GM10266 (cell line): ENCODE measurements at regions not wholly inside any gene's neighbourhood (a gene's known extent, or its start where the extent isn't known, plus 50 kb on each side); places are given as distances from the start of the nearest gene placed in this dataset.

Experiments
- DNase-seq: peaks from one replicate; pipeline ENCODE4 v3.0.0; 2012; ENCODE audit errors: extremely low spot score
- TF ChIP-seq, protein P1 (sequence below): IDR thresholded peaks from 2 replicates; pipeline ENCODE4 v1.5.1; 2012; ENCODE audit warnings: mild to moderate bottlenecking, low read depth; ENCODE audit not compliant: control insufficient read depth, insufficient read depth; ENCODE audit errors: missing control alignments

DNA sequence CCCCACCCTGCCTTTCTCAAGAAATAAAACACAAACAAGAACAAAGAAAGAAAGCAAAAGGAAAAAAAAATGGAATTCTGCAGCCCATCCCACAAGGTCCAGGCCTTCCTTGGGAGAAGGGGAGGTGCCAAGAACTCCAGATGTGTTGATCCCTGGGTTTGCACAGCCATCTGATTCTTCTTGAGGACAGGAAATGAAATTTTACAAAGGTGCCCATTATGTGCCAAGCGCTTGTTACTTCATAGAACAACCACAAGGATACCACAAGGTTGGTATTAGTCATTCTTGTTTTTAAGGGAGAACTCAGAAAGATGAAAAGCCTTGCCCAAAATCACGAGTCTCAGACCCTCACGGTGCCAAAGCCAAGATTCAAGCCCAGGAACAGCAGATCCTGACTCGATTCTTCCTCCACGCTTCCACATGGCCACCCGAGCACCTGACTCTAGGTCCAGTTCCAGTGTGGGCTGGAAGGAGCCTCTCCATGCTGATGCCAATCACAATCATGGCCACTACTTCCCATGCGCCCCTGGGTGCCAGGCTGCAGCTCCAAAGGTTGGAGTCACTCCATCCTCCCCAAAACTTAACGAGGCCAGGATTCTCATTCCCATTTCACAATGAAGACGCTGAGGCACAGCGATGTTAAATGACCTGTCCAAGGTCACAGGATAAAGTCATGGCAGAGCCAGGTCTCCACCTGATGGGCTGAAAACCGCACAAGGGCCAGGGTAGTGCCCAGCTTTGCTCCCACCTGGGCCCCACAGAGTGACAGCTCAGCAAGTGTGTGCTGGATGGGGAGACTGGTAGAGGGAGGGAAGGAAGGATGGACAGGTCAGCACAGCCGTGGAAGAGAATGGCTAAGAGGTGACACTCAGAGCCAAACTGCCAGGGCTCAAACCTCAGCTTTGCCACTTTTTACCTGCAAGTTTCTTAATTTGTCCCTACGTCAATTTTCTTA lies 66.7 kb upstream of the TOP1 start:
- TF ChIP-seq, protein P1, sequence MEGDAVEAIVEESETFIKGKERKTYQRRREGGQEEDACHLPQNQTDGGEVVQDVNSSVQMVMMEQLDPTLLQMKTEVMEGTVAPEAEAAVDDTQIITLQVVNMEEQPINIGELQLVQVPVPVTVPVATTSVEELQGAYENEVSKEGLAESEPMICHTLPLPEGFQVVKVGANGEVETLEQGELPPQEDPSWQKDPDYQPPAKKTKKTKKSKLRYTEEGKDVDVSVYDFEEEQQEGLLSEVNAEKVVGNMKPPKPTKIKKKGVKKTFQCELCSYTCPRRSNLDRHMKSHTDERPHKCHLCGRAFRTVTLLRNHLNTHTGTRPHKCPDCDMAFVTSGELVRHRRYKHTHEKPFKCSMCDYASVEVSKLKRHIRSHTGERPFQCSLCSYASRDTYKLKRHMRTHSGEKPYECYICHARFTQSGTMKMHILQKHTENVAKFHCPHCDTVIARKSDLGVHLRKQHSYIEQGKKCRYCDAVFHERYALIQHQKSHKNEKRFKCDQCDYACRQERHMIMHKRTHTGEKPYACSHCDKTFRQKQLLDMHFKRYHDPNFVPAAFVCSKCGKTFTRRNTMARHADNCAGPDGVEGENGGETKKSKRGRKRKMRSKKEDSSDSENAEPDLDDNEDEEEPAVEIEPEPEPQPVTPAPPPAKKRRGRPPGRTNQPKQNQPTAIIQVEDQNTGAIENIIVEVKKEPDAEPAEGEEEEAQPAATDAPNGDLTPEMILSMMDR = no peak

DNA sequence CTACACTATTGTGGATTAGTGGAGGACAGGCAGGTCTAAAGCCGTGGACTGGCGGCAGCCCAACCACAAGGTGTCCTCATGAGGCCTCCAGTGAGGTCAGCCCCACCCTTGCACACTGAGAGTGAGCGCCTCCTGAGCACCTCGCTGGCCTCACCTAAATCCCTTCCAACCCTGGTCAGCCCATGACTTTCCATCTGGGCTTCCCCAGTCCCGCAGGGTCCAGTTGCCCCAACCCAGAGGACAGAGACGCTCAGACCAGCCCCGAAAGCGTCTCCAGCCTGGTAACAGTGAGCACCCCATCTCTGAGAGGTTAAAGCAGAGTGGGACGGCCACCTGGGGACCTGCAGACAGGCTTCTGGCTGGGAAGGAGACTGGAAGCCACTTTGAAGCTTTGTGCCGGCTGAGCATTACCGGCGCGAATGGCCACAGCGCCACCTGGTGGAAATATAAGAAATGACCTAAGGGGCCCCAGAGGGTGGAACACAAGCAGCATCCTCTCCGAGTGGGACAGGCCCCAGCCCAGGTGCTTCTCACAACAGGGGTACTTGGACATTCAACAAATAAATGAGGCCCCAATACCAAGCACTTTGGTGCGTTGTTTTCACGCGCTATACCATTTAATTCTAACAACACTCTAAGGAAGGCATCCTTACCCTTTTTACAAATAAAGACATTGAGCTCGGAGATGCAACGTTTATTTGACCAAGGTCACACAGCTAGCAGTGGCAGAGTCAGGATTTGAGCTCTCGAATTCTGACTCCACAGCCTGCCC lies 65.7 kb upstream of the TOP1 start:
- TF ChIP-seq, protein P1 = peak; percentile 81
- peak; percentile 72 for DNase-seq

More for the DNA sequence above, 66.7 kb upstream of the TOP1 start:
- DNase-seq = no peak

DNA sequence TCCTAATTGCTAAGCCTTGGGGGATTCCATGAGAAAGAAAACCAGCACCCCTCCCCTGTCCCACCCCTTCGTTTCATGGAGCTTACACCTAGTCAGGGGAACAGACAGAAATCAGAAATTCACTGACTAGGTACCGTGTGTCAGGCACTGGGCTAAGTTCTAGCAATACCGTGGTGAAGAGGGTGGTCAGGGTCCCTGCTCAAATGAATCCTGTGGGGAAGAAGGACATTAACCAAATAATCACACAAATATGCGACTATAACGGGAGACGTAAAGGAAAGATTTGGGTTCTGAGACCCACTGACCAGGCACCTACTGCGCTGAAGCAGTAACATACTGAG lies 65.1 kb upstream of the TOP1 start:
- DNase-seq = no peak
- TF ChIP-seq, protein P1 = no peak

DNA sequence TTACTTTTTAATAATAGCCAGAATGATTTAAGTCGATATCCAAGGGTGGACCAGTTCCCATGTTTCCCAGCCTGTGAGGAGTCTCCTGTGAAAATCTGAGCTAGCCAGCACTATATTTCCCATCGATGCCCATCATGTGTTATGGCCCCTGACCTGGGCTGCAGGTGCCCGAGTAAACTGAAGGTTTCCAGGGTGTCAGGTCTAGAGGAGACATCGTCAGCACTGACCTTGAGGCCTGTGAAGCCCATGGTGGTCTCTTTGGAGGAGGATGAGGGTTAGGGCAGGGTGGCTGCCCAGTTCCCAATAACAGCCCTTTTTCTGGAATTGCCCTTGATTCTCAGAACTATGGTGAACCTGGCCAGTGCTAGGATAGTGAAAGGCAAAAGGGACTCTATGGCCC lies 63.0 kb upstream of the TOP1 start:
- DNase-seq = no peak
- TF ChIP-seq, protein P1 = no peak

DNA sequence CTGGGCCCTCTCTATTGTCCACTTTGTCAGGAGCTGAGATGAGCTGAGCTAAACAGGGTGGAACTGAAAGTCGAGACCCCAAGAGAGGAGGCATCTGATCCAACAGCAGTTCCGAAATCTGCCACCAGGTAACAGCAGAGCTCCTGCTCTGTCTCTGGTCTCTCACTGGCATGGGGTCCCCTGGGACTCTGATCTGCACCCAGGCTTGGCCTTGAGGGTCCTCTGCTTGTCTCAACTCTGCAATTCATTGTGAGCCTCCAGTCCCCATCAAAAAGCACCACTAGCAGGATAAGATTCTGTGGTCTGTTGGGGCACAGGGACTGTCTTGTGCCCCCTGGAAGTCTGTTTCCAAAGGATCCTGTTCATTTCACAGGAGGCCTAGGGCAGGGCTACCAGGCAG lies 62.5 kb upstream of the TOP1 start:
- TF ChIP-seq, protein P1 = peak; percentile 18
- DNase-seq = no peak

DNA sequence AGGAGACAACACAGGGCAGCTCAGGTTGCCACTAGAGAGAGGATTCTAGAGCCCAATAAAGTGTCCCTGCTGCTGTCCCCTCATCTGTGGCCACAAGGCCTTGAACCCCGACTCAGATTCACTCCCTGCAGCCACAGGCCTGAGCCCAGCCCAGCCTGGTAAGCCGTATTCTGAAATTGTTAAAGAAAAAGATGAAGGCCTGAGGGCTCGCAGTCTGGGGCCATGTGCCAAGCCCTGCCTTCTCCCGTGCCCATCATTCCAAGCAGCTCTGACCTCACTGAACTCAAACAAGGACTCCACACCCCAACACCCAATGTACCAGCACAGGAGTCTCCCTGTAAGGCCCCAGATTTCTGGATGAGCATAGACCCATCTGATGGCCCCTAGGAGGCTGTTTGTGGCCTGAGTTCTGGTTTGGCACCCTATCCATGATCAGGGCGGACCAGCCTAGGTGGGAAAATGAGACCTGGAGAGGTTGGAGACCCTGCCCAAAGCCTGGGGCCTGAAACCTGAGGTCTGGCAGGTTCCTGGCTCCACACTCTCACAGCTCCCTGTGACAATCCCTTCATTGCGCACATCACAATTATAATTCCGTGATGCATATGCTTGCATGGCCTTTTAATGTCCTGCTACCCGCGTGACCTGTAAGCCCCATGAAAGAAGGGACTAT lies 62.0 kb upstream of the TOP1 start:
- TF ChIP-seq, protein P1 = no peak
- DNase-seq = no peak
